Left lung (tissue), 4 donors: ENCODE measurements at regions not wholly inside any gene's neighbourhood (a gene's known extent, or its start where the extent isn't known, plus 50 kb on each side); places are given as distances from the start of the nearest gene placed in this dataset.

Experiments
- ATAC-seq: fragments of 200-7000 bp; cut with Tn5 transposase; one replicate; pipeline ENCODE4 v1.9.1; 2020; ENCODE audit warnings: moderate library complexity
- DNase-seq, 4 donors: peaks; one replicate each; pipeline ENCODE4 v3.0.0-alpha.2; 2013 to 2020
- H3K27ac ChIP-seq, 2 donors: fragments of 200-600 bp; sonication (generic) in 1 of 2; one replicate each; pipeline versions ENCODE4 v1.5.0 to v1.8.0; 2020 to 2021
- H3K27me3 ChIP-seq, 2 donors: fragments of 200-600 bp; sonication (generic) in 1 of 2; one replicate each; pipeline versions ENCODE4 v1.5.0 to v1.8.0; 2020 to 2021
- H3K36me3 ChIP-seq, 2 donors: fragments of 200-600 bp; sonication (generic) in 1 of 2; one replicate each; pipeline versions ENCODE4 v1.5.0 to v1.8.0; 2020 to 2021
- H3K4me1 ChIP-seq, 2 donors: fragments of 200-600 bp; one replicate each; pipeline ENCODE4 v1.8.0; 2021
- H3K4me3 ChIP-seq, 2 donors: fragments of 200-600 bp; sonication (generic) in 1 of 2; one replicate each; pipeline versions ENCODE4 v1.5.0 to v1.8.0; 2020 to 2021; ENCODE audit warnings: mild to moderate bottlenecking in 1 of 2
- H3K9me3 ChIP-seq, 2 donors: fragments of 200-600 bp; sonication (generic) in 1 of 2; one replicate each; pipeline versions ENCODE4 v1.5.0 to v1.8.0; 2020 to 2021
- intact Hi-C, 2 donors: fragments of 100-400 bp; cut with DNase I; formaldehyde crosslinking; loops; one replicate each; pipeline versions ENCODE4 v1.11.2 to v1.14.2; 2022
- TF ChIP-seq, protein P1 (sequence below), 2 donors: fragments of 200-600 bp; sonication (generic) in 1 of 2; IDR thresholded peaks; one replicate each; pipeline versions ENCODE4 v1.5.0 to v1.8.0; 2021; ENCODE audit warnings: antibody characterized with exemption in 2 of 2
- donor health status: DM: no; HTN: yes; CAD: no.
- donor health status: DM: no; HTN: no; CAD: no.

DNA sequence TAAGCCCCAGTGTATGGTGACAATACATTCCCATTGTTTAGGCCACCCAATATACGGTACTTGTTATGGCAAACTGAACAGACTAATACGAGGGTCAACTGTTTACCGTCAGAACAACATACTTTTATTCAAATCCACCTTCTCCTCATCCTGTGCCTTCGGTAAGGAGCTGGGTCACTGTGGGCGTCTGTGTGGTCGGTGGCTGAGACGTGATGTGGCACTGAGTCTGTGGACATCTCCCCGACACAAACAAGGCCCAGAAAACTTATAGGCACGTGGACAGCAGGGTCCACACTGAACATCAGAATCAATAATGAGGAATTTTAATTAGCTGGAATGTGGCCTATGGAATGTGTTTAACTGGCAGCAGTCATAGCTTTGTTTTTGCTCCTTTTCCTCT lies 154.3 kb upstream of the IRX2 start:
- Histone ChIP-seq H3K9me3 (no peaks in the 10 kb centered on the region), H3K36me3 (no peaks in the 10 kb centered on the region), H3K4me3 (no peak overlapping the region), H3K4me1 (no peaks in the 10 kb centered on the region), H3K27me3 (no peaks in the 10 kb centered on the region), H3K27ac (no peak overlapping the region)
- intact Hi-C loops = no loop called here
- TF ChIP-seq, protein P1, sequence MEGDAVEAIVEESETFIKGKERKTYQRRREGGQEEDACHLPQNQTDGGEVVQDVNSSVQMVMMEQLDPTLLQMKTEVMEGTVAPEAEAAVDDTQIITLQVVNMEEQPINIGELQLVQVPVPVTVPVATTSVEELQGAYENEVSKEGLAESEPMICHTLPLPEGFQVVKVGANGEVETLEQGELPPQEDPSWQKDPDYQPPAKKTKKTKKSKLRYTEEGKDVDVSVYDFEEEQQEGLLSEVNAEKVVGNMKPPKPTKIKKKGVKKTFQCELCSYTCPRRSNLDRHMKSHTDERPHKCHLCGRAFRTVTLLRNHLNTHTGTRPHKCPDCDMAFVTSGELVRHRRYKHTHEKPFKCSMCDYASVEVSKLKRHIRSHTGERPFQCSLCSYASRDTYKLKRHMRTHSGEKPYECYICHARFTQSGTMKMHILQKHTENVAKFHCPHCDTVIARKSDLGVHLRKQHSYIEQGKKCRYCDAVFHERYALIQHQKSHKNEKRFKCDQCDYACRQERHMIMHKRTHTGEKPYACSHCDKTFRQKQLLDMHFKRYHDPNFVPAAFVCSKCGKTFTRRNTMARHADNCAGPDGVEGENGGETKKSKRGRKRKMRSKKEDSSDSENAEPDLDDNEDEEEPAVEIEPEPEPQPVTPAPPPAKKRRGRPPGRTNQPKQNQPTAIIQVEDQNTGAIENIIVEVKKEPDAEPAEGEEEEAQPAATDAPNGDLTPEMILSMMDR (IDR thresholded peaks at IDR 0.05) = no peak
- no peak for DNase-seq
- no peak for ATAC-seq

DNA sequence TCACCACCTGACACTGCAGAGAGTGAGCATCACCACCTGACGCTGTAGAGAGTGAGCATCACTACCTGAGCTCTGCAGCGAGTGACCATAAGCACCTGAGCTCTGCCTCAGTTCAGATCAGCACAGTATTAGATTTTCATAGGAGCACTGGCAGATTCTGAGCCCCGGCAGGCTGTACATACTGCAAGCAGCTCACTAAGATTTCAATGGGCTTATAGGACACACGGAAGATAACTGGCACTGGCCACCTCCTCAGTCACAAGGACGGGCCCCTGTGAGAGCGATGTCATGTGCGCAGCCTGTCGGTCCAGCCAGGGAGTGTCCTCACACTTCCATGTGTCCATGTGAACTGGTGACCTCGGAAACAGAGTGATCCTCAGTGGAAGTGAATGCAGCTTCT lies 153.5 kb upstream of the IRX2 start:
- Histone ChIP-seq H3K36me3 (no peaks in the 10 kb centered on the region), H3K4me3 (no peak overlapping the region), H3K27ac (no peak overlapping the region), H3K4me1 (no peaks in the 10 kb centered on the region), H3K9me3 (no peaks in the 10 kb centered on the region), H3K27me3 (no peaks in the 10 kb centered on the region)
- DNase-seq (no peak), ATAC-seq (no peak)
- intact Hi-C loops = no loop called here
- TF ChIP-seq, protein P1 (IDR thresholded peaks at IDR 0.05) = no peak

DNA sequence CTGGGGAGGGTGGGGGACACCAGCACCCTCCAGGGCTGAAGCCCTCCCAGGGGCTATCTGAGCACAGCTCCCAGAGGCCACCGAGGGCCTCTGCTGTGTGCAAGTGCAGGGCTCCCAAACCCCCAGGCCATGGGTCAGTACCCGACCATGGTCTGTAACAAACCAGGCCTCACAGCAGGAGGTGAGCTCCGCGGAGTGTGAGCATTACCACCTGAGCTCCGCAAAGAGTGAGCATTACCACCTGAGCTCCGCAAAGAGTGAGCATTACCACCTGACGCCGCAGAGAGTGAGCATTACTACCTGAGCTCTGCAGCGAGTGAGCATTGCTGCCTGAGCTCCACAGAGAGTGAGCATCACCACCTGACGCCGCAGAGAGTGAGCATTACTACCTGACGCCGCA lies 152.9 kb upstream of the IRX2 start:
- Histone ChIP-seq H3K36me3 (no peaks in the 10 kb centered on the region), H3K27ac (no peak overlapping the region), H3K27me3 (no peaks in the 10 kb centered on the region), H3K4me3 (no peak overlapping the region), H3K9me3 (no peaks in the 10 kb centered on the region), H3K4me1 (no peaks in the 10 kb centered on the region)
- TF ChIP-seq, protein P1 (IDR thresholded peaks at IDR 0.05) = no peak
- intact Hi-C loops = no loop called here
- no peak for DNase-seq
- no peak for ATAC-seq

- Histone ChIP-seq H3K4me3 (no peak overlapping the region), H3K9me3 (peaks cover 0 to 2% of the 10 kb centered on the region in 2 donors), H3K27me3 (no peaks in the 10 kb centered on the region), H3K36me3 (no peaks in the 10 kb centered on the region), H3K27ac (no peak overlapping the region), H3K4me1 (no peaks in the 10 kb centered on the region)
- intact Hi-C loops = no loop called here
- no peak for DNase-seq
- TF ChIP-seq, protein P1 (IDR thresholded peaks at IDR 0.05) = no peak
- no peak for ATAC-seq
Measured at GRCh38 chr5:2903451-2904395, 152.2 kb upstream of the IRX2 start.

GRCh38 chr5:2902742-2903297 lies 151.3 kb upstream of the IRX2 start:
- intact Hi-C loops = no loop called here
- Histone ChIP-seq H3K4me1 (no peaks in the 10 kb centered on the region), H3K27me3 (no peaks in the 10 kb centered on the region), H3K4me3 (no peak overlapping the region), H3K27ac (no peak overlapping the region), H3K9me3 (peaks cover 0 to 2% of the 10 kb centered on the region in 2 donors), H3K36me3 (no peaks in the 10 kb centered on the region)
- DNase-seq (no peak), ATAC-seq (no peak)
- TF ChIP-seq, protein P1 (IDR thresholded peaks at IDR 0.05) = no peak
